ENCODE measurements at regions not wholly inside any gene's neighbourhood (a gene's known extent, or its start where the extent isn't known, plus 50 kb on each side); places are given as distances from the start of the nearest gene placed in this dataset.

DNA sequence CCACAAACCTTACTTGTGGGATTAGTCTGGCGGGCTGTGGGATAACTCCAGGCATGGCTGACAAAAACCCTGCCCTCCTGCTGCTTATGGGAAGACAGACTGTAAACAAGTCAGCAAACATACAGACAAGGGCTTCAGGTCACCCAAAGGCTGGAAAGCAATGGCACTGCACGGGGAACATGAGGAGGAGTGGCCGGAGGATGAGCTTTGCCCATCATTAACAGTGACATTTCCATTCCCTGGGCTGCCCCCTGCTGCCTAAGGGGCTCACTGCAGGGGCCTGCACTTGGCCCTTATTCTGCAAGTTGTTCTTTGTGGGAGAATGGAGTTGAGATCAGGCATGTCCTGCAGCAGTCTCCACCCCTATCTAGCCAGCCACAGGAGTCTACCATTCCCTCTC is 91.3 kb downstream of the UQCRFS1 start:
- Mint-ChIP-seq H3K9me3 (peaks cover 4 to 24% (median 19%) of the 10 kb centered on the region in 5 donors), H3K27ac (no peak overlapping the region), H3K27me3 (peaks cover 3 to 21% of the 10 kb centered on the region in 2 donors), H3K4me3 (no peak overlapping the region), H3K4me1 (no peaks in the 10 kb centered on the region), H3K36me3 (no peaks in the 10 kb centered on the region)
- ChIA-PET CTCF (no interaction called here), POLR2A (no interaction called here)
- Histone ChIP-seq H3K36me3 (ENCODE audit: insufficient read depth, low read length) (no peaks in the 10 kb centered on the region), H3K4me3 (ENCODE audit: low read length) (no peak overlapping the region), H3K27me3 (ENCODE audit: insufficient read depth, low read length, poor library complexity, severe bottlenecking) (no peaks in the 10 kb centered on the region), H3K9me3 (ENCODE audit: low read length) (no peaks in the 10 kb centered on the region), H3K27ac (ENCODE audit: low read depth, low read length) (no peak overlapping the region), H3K4me1 (ENCODE audit: insufficient read depth, low read length) (no peaks in the 10 kb centered on the region)
- DNase-seq, result no peak

DNA sequence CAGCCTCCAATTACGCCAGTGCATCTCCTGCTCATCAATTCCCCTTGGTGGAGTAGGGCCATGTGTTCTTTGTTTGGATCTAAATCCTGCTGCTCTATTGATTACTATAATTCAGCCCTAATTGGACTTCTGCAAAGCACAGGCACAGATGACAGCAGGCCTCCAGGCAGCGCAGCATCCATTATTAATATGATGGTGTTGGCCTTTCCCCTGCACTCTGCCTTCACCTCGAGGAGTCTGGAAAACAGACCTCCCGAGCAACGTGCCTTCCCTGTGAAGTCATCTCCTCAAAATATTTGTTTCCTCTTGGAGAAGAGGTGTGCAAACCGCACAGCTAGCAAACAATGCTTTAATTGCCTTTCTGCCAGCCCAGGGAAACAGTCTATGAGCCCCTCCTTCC is 92.5 kb downstream of the UQCRFS1 start:
- no peak for DNase-seq
- Histone ChIP-seq H3K36me3 (ENCODE audit: insufficient read depth, low read length) (no peaks in the 10 kb centered on the region), H3K27me3 (ENCODE audit: insufficient read depth, low read length, poor library complexity, severe bottlenecking) (no peaks in the 10 kb centered on the region), H3K4me3 (ENCODE audit: low read length) (no peak overlapping the region), H3K4me1 (ENCODE audit: insufficient read depth, low read length) (no peaks in the 10 kb centered on the region), H3K9me3 (ENCODE audit: low read length) (no peaks in the 10 kb centered on the region), H3K27ac (ENCODE audit: low read depth, low read length) (no peak overlapping the region)
- ChIA-PET POLR2A (no interaction called here), CTCF (no interaction called here)
- Mint-ChIP-seq H3K27ac (no peak overlapping the region), H3K36me3 (no peaks in the 10 kb centered on the region), H3K4me3 (no peak overlapping the region), H3K27me3 (peaks cover 2 to 9% of the 10 kb centered on the region in 2 donors), H3K4me1 (no peaks in the 10 kb centered on the region), H3K9me3 (peaks cover 4 to 19% (median 15%) of the 10 kb centered on the region in 5 donors)

- Histone ChIP-seq H3K4me1 (ENCODE audit: insufficient read depth, low read length) (no peaks in the 10 kb centered on the region), H3K27ac (ENCODE audit: low read depth, low read length) (no peak overlapping the region), H3K4me3 (ENCODE audit: low read length) (no peak overlapping the region), H3K36me3 (ENCODE audit: insufficient read depth, low read length) (no peaks in the 10 kb centered on the region), H3K27me3 (ENCODE audit: insufficient read depth, low read length, poor library complexity, severe bottlenecking) (no peaks in the 10 kb centered on the region), H3K9me3 (ENCODE audit: low read length) (no peaks in the 10 kb centered on the region)
- POLR2A ChIA-PET, result no interaction called here
- CTCF ChIA-PET, result no interaction called here
- Mint-ChIP-seq H3K4me3 (no peak overlapping the region), H3K27me3 (peaks cover 2 to 3% of the 10 kb centered on the region in 2 donors), H3K27ac (no peak overlapping the region), H3K4me1 (no peaks in the 10 kb centered on the region), H3K9me3 (peaks cover 3 to 16% (median 9%) of the 10 kb centered on the region in 5 donors), H3K36me3 (no peaks in the 10 kb centered on the region)
- no peak for DNase-seq
These were observed 93.4 kb downstream of the UQCRFS1 start for GRCh38 chr19:29119590-29119989.

DNA sequence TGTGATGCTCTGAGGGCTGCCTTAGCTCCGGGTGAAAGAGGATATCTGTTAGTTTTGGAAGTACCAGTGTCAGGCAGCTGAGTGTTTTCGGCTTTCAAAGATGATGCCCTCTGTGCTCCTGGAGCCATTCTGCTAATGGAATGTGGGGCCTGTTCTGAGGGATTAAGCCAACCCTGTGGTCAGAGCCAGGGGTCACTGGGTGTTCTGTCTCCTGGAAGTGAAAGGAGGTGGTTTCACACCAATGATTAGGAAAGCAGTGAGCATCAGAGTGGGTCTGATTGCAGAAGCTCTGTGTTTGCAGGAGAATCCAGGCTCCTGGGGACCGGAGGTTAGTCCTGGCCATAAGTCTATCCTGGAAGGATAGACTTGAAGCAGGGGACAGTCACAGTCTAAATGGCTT is 94.6 kb downstream of the UQCRFS1 start:
- CTCF ChIA-PET, result no interaction called here

DNA sequence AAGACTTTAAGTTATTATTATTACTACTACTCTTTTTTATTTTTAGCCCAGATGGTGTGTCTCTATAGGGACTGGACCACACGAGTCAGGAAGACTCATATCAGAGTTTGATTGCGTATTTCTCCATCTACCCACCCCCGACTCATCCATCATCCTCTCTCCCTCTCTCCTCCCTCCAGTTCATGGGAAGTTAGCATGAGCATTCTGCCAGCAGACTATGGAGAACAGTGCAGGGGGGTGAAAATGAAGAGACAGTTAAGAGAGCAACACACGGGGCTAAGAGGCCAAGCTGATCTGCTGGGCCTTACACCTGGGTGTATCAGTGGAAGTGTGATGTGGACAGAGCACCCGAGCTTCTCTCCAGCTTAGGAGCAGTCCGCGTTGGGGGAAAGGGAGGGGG is 95.0 kb downstream of the UQCRFS1 start:
- POLR2A ChIA-PET, result no interaction called here
- Mint-ChIP-seq H3K4me3 (no peak overlapping the region), H3K9me3 (peaks cover 2 to 12% (median 5%) of the 10 kb centered on the region in 5 donors), H3K27me3 (peaks cover 0 to 3% of the 10 kb centered on the region in 2 donors), H3K27ac (no peak overlapping the region), H3K4me1 (no peaks in the 10 kb centered on the region), H3K36me3 (no peaks in the 10 kb centered on the region)
- no peaks in the 10 kb centered on the region for H3K27me3 ChIP-seq (ENCODE audit: insufficient read depth, low read length, poor library complexity, severe bottlenecking)
- H3K4me3 ChIP-seq (ENCODE audit: low read length), result no peak overlapping the region
- H3K36me3 ChIP-seq (ENCODE audit: insufficient read depth, low read length), result no peaks in the 10 kb centered on the region
- no peaks in the 10 kb centered on the region for H3K4me1 ChIP-seq (ENCODE audit: insufficient read depth, low read length)
- H3K9me3 ChIP-seq (ENCODE audit: low read length), result no peaks in the 10 kb centered on the region
- no peak for DNase-seq
- CTCF ChIA-PET, result no interaction called here
- no peak overlapping the region for H3K27ac ChIP-seq (ENCODE audit: low read depth, low read length)

More for the DNA sequence above, 94.6 kb downstream of the UQCRFS1 start:
- no peak overlapping the region for H3K4me3 ChIP-seq (ENCODE audit: low read length)
- H3K27ac Mint-ChIP-seq, result no peak overlapping the region
- peaks cover 0 to 3% of the 10 kb centered on the region in 2 donors for H3K27me3 Mint-ChIP-seq
- POLR2A ChIA-PET, result no interaction called here
- peaks cover 4 to 13% (median 7%) of the 10 kb centered on the region in 5 donors for H3K9me3 Mint-ChIP-seq
- H3K4me3 Mint-ChIP-seq, result no peak overlapping the region
- H3K9me3 ChIP-seq (ENCODE audit: low read length), result no peaks in the 10 kb centered on the region
- H3K36me3 Mint-ChIP-seq, result no peaks in the 10 kb centered on the region
- no peaks in the 10 kb centered on the region for H3K27me3 ChIP-seq (ENCODE audit: insufficient read depth, low read length, poor library complexity, severe bottlenecking)
- H3K4me1 Mint-ChIP-seq, result no peaks in the 10 kb centered on the region
- no peak for DNase-seq
- H3K27ac ChIP-seq (ENCODE audit: low read depth, low read length), result no peak overlapping the region
- H3K4me1 ChIP-seq (ENCODE audit: insufficient read depth, low read length), result no peaks in the 10 kb centered on the region
- no peaks in the 10 kb centered on the region for H3K36me3 ChIP-seq (ENCODE audit: insufficient read depth, low read length)

DNA sequence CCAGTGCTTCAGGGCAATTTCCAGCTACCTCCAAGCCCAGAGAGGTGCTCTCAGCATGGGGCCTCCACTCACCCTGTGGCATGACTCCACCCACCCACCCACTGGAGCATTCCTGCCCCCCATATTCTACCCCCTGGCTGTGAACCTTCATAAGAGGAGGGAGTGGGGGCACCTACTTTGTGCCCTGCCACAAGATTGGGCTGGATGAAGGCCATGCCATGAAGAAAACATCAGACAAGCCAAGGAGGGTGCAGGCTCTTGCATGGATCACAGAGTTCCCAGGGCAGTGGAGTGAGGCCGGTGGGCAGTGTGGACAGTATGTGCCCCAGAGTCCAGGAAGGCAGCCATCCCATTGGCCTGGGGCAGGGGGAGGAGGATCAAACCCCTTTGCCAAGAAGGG is 97.8 kb downstream of the UQCRFS1 start:
- Histone ChIP-seq H3K4me1 (ENCODE audit: insufficient read depth, low read length) (no peaks in the 10 kb centered on the region), H3K27ac (ENCODE audit: low read depth, low read length) (no peak overlapping the region), H3K9me3 (ENCODE audit: low read length) (no peaks in the 10 kb centered on the region), H3K27me3 (ENCODE audit: insufficient read depth, low read length, poor library complexity, severe bottlenecking) (no peaks in the 10 kb centered on the region), H3K36me3 (ENCODE audit: insufficient read depth, low read length) (no peaks in the 10 kb centered on the region), H3K4me3 (ENCODE audit: low read length) (no peak overlapping the region)
- ChIA-PET POLR2A (no interaction called here), CTCF (no interaction called here)
- H3K4me3 Mint-ChIP-seq, result no peak overlapping the region
- no peaks in the 10 kb centered on the region for H3K4me1 Mint-ChIP-seq
- H3K36me3 Mint-ChIP-seq, result no peaks in the 10 kb centered on the region
- H3K27ac Mint-ChIP-seq, result no peak overlapping the region
- no peak for DNase-seq
- H3K9me3 Mint-ChIP-seq, result peaks cover 0 to 5% (median 0%) of the 10 kb centered on the region in 5 donors
- peaks cover 0 to under 1% of the 10 kb centered on the region in 2 donors for H3K27me3 Mint-ChIP-seq

- H3K27ac ChIP-seq (ENCODE audit: low read depth, low read length), result no peak overlapping the region
- H3K4me1 Mint-ChIP-seq, result no peaks in the 10 kb centered on the region
- no peaks in the 10 kb centered on the region for H3K36me3 ChIP-seq (ENCODE audit: insufficient read depth, low read length)
- no peaks in the 10 kb centered on the region for H3K36me3 Mint-ChIP-seq
- POLR2A ChIA-PET, result no interaction called here
- H3K27me3 ChIP-seq (ENCODE audit: insufficient read depth, low read length, poor library complexity, severe bottlenecking), result no peaks in the 10 kb centered on the region
- no peaks in the 10 kb centered on the region for H3K9me3 ChIP-seq (ENCODE audit: low read length)
- no peaks in the 10 kb centered on the region for H3K4me1 ChIP-seq (ENCODE audit: insufficient read depth, low read length)
- H3K9me3 Mint-ChIP-seq, result peaks cover 0 to 2% (median under 1%) of the 10 kb centered on the region in 5 donors
- no peak overlapping the region for H3K4me3 ChIP-seq (ENCODE audit: low read length)
- CTCF ChIA-PET, result no interaction called here
- no peak overlapping the region for H3K4me3 Mint-ChIP-seq
- H3K27ac Mint-ChIP-seq, result no peak overlapping the region
- H3K27me3 Mint-ChIP-seq, result no peaks in the 10 kb centered on the region
- no peak for DNase-seq
These were observed 99.1 kb downstream of the UQCRFS1 start for GRCh38 chr19:29113838-29114237.

DNA sequence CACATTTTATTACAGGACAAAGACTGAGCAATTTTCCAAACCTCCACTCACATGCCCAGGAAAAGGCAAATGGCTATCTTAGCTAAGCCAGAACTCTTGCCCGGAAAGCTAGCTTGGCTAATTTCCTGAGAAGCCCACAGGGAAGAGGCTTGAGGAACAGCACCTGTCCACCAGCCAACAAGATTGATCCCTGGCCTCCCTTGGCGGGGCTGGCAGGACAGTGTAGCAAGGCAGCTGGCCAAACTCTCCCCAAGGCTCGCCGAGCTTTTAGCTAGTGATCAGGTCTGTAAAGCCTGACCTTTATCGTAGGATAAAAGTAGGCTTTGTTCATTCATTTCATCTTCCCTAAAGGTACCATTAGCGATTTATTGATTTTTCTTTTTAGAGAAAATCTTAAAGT is 101.4 kb downstream of the UQCRFS1 start:
- H3K9me3 Mint-ChIP-seq, result peaks cover 0 to 3% (median 0%) of the 10 kb centered on the region in 5 donors
- POLR2A ChIA-PET, result no interaction called here
- no peak overlapping the region for H3K4me3 ChIP-seq (ENCODE audit: low read length)
- no peaks in the 10 kb centered on the region for H3K27me3 Mint-ChIP-seq
- no peaks in the 10 kb centered on the region for H3K27me3 ChIP-seq (ENCODE audit: insufficient read depth, low read length, poor library complexity, severe bottlenecking)
- DNase-seq, result no peak
- no peaks in the 10 kb centered on the region for H3K36me3 ChIP-seq (ENCODE audit: insufficient read depth, low read length)
- H3K36me3 Mint-ChIP-seq, result no peaks in the 10 kb centered on the region
- no peaks in the 10 kb centered on the region for H3K4me1 ChIP-seq (ENCODE audit: insufficient read depth, low read length)
- H3K9me3 ChIP-seq (ENCODE audit: low read length), result no peaks in the 10 kb centered on the region
- no peak overlapping the region for H3K4me3 Mint-ChIP-seq
- no peak overlapping the region for H3K27ac Mint-ChIP-seq
- no peak overlapping the region for H3K27ac ChIP-seq (ENCODE audit: low read depth, low read length)
- CTCF ChIA-PET, result no interaction called here
- H3K4me1 Mint-ChIP-seq, result no peaks in the 10 kb centered on the region

GRCh38 chr19:29107831-29108230 is 105.1 kb downstream of the UQCRFS1 start:
- H3K27ac ChIP-seq (ENCODE audit: low read depth, low read length), result no peak overlapping the region
- POLR2A ChIA-PET, result no interaction called here

More at GRCh38 chr19:29107831-29108230, 105.1 kb downstream of the UQCRFS1 start:
- H3K4me1 Mint-ChIP-seq, result no peaks in the 10 kb centered on the region
- CTCF ChIA-PET, result no interaction called here
- DNase-seq, result no peak
- H3K27me3 Mint-ChIP-seq, result no peaks in the 10 kb centered on the region
- Histone ChIP-seq H3K4me1 (ENCODE audit: insufficient read depth, low read length) (no peaks in the 10 kb centered on the region), H3K36me3 (ENCODE audit: insufficient read depth, low read length) (no peaks in the 10 kb centered on the region), H3K4me3 (ENCODE audit: low read length) (no peak overlapping the region), H3K27me3 (ENCODE audit: insufficient read depth, low read length, poor library complexity, severe bottlenecking) (no peaks in the 10 kb centered on the region), H3K9me3 (ENCODE audit: low read length) (no peaks in the 10 kb centered on the region)
- H3K36me3 Mint-ChIP-seq, result no peaks in the 10 kb centered on the region
- H3K4me3 Mint-ChIP-seq, result no peak overlapping the region
- no peak overlapping the region for H3K27ac Mint-ChIP-seq
- H3K9me3 Mint-ChIP-seq, result peaks cover 0 to 5% (median 2%) of the 10 kb centered on the region in 5 donors

Data from CD8-positive, alpha-beta memory T cell (primary cell).